ENCODE measurements at regions not wholly inside any gene's neighbourhood (a gene's known extent, or its start where the extent isn't known, plus 50 kb on each side); places are given as distances from the start of the nearest gene placed in this dataset.
"Not testable (repeated sequence)": the region's sequence is repeated elsewhere in the genome, so short reads cannot be mapped to it uniquely, and the experiment has no call there.

GRCh38 chr3:81823086-81823485 is 61.6 kb upstream of the GBE1 start:
- H3K4me3 Mint-ChIP-seq, result no peak overlapping the region
- no peaks in the 10 kb centered on the region for H3K36me3 Mint-ChIP-seq (ENCODE audit: low read depth)
- no peaks in the 10 kb centered on the region for H3K27me3 Mint-ChIP-seq (ENCODE audit: low read depth)
- no peaks in the 10 kb centered on the region for H3K9me3 Mint-ChIP-seq (ENCODE audit: insufficient read depth)
- ATAC-seq, result no peak
- CTCF ChIA-PET, result no interaction called here
- no peak for DNase-seq
- H3K4me1 Mint-ChIP-seq (ENCODE audit: low read depth), result no peaks in the 10 kb centered on the region
- H3K27ac Mint-ChIP-seq, result no peak overlapping the region
- POLR2A ChIA-PET, result no interaction called here

GRCh38 chr3:81816473-81817250 is 55.2 kb upstream of the GBE1 start:
- Mint-ChIP-seq H3K9me3 (ENCODE audit: insufficient read depth) (no peaks in the 10 kb centered on the region), H3K27ac (no peak overlapping the region), H3K4me1 (ENCODE audit: low read depth) (no peaks in the 10 kb centered on the region), H3K27me3 (ENCODE audit: low read depth) (no peaks in the 10 kb centered on the region), H3K36me3 (ENCODE audit: low read depth) (no peaks in the 10 kb centered on the region), H3K4me3 (no peak overlapping the region)
- CTCF ChIA-PET, result no interaction called here
- POLR2A ChIA-PET, result no interaction called here
- no peak for ATAC-seq
- DNase-seq, result no peak

GRCh38 chr3:81812098-81812497 is 50.7 kb upstream of the GBE1 start:
- ATAC-seq; H3K4me1 Mint-ChIP-seq (ENCODE audit: low read depth); CTCF ChIA-PET; POLR2A ChIA-PET; H3K36me3 Mint-ChIP-seq (ENCODE audit: low read depth); DNase-seq; H3K9me3 Mint-ChIP-seq (ENCODE audit: insufficient read depth); H3K27me3 Mint-ChIP-seq (ENCODE audit: low read depth); H3K4me3 Mint-ChIP-seq; H3K27ac Mint-ChIP-seq: not testable (repeated sequence)

All from activated CD8-positive, alpha-beta T cell treated with anti-CD3 and anti-CD28 coated beads, Interleukin-2, amount 10 ng/mL, durations not matched to agents 7 days and 5 days (primary cell).